SK-N-MC (cell line): ENCODE measurements at regions not wholly inside any gene's neighbourhood (a gene's known extent, or its start where the extent isn't known, plus 50 kb on each side); places are given as distances from the start of the nearest gene placed in this dataset.

Experiments used
- EZH2 ChIP-seq: fragments of 200-600 bp; sonication (generic); IDR thresholded peaks from one replicate; pipeline ENCODE4 v1.6.1; 2017; ENCODE audit warnings: antibody characterized with exemption
- POLR2AphosphoS5 ChIP-seq: IDR thresholded peaks from 2 replicates; pipeline ENCODE4 v1.6.1; 2012; ENCODE audit warnings: mild to moderate bottlenecking, low read depth, low read length, borderline replicate concordance

- no peak for TF ChIP-seq POLR2AphosphoS5
- no peak for TF ChIP-seq EZH2
Measured at GRCh38 chr2:122390406-122390805, 635.0 kb downstream of the TSN start.
